SK-N-SH (cell line): ENCODE measurements at regions not wholly inside any gene's neighbourhood (a gene's known extent, or its start where the extent isn't known, plus 50 kb on each side); places are given as distances from the start of the nearest gene placed in this dataset.

Source experiments
- CTCF ChIA-PET: fragments of 300-600, 350-600 bp; formaldehyde crosslinking; extraction: SDS; loops from one replicate; lab custom pipeline; 2021; lab: Yijun Ruan, JAX
- POLR2A ChIA-PET: fragments of 350-600 bp; sonication (Branson Sonifier 250); formaldehyde crosslinking; extraction: SDS; loops from one replicate; lab custom pipeline; 2020; ENCODE audit warnings: antibody characterized with exemption, inconsistent platforms; lab: Yijun Ruan, JAX
- DNase-seq: peaks from one replicate; pipeline ENCODE4 v3.0.0; 2012
- H2AFZ ChIP-seq: fragments of 200-600 bp; sonication (generic); 2 replicates; pipeline ENCODE4 v1.8.1; 2016; ENCODE audit warnings: antibody characterized with exemption, mild to moderate bottlenecking, low read depth
- H3F3A ChIP-seq: fragments of 200-600 bp; sonication (generic); replicated peaks from 2 replicates; pipeline ENCODE3; 2016; ENCODE audit warnings: antibody characterized with exemption, mild to moderate bottlenecking; ENCODE audit not compliant: insufficient read depth
- H3K27ac ChIP-seq, 2 experiments: fragments of 200-500 bp in 1 of 2; fragments of 200-600 bp in 1 of 2; sonication (Bioruptor generic) in 1 of 2; sonication (generic), shearing (Covaris generic) in 1 of 2; 2 replicates each; pipeline versions ENCODE4 v1.5.1 to v1.6.1; 2014 to 2016; ENCODE audit warnings: low read depth in 2 of 2, inconsistent platforms in 1 of 2, low read length in 1 of 2, mild to moderate bottlenecking in 1 of 2, mixed read lengths in 1 of 2
- H3K27me3 ChIP-seq: fragments of 200-600 bp; sonication (generic), shearing (Covaris generic); 2 replicates; pipeline ENCODE4 v1.6.1; 2016; ENCODE audit warnings: mixed run types; ENCODE audit not compliant: insufficient read depth
- H3K36me3 ChIP-seq, 2 experiments: fragments of 200-500 bp in 1 of 2; fragments of 200-600 bp in 1 of 2; sonication (Bioruptor generic) in 1 of 2; sonication (generic) in 1 of 2; replicated peaks in 1 of 2; 2 replicates each; pipeline versions ENCODE3 to v1.5.1; 2014 to 2016; ENCODE audit warnings: low read length in 1 of 2, mild to moderate bottlenecking in 1 of 2; ENCODE audit not compliant: insufficient read depth in 2 of 2, control insufficient read depth in 1 of 2
- H3K4me1 ChIP-seq, 2 experiments: fragments of 200-500 bp in 1 of 2; fragments of 200-600 bp in 1 of 2; sonication (Bioruptor generic) in 1 of 2; sonication (generic), shearing (Covaris generic) in 1 of 2; 2 replicates each; pipeline versions ENCODE4 v1.5.1 to v1.6.1; 2014 to 2016; ENCODE audit warnings: low read depth in 1 of 2, low read length in 1 of 2, mixed run types in 1 of 2; ENCODE audit not compliant: insufficient read depth in 2 of 2, control insufficient read depth in 1 of 2
- H3K4me2 ChIP-seq: fragments of 200-600 bp; sonication (generic), shearing (Covaris generic); 2 replicates; pipeline ENCODE4 v1.6.1; 2017; ENCODE audit warnings: mixed run types
- H3K4me3 ChIP-seq, 2 experiments: fragments of 200-500 bp in 1 of 2; fragments of 200-600 bp in 1 of 2; sonication (Bioruptor generic) in 1 of 2; sonication (generic), shearing (Covaris generic) in 1 of 2; 2 replicates each; pipeline versions ENCODE4 v1.5.1 to v1.8.1; 2014 to 2016; ENCODE audit warnings: low read depth in 2 of 2, inconsistent platforms in 1 of 2, low read length in 1 of 2, mild to moderate bottlenecking in 1 of 2, mixed read lengths in 1 of 2, moderate library complexity in 1 of 2
- H3K79me2 ChIP-seq: fragments of 200-600 bp; sonication (generic); 2 replicates; pipeline ENCODE4 v1.8.1; 2017; ENCODE audit warnings: mild to moderate bottlenecking; ENCODE audit not compliant: insufficient read depth
- H3K9ac ChIP-seq: fragments of 200-600 bp; sonication (generic); 2 replicates; pipeline ENCODE4 v1.6.1; 2017; ENCODE audit warnings: mixed run types
- H3K9me2 ChIP-seq: fragments of 200-600 bp; sonication (generic); 2 replicates; pipeline ENCODE4 v1.6.1; 2017; ENCODE audit warnings: mixed run types
- H3K9me3 ChIP-seq: fragments of 200-600 bp; sonication (generic); 2 replicates; pipeline ENCODE4 v1.6.1; 2017; ENCODE audit warnings: mixed run types, mild to moderate bottlenecking, moderate library complexity
- H4K20me1 ChIP-seq: fragments of 200-600 bp; sonication (generic); 2 replicates; pipeline ENCODE4 v1.6.1; 2017; ENCODE audit warnings: mild to moderate bottlenecking, mixed run types; ENCODE audit not compliant: insufficient read depth
- ELF1 ChIP-seq: IDR thresholded peaks from 2 replicates; pipeline ENCODE4 v1.4.0; 2012
- FOSL2 ChIP-seq: IDR thresholded peaks from 2 replicates; pipeline ENCODE4 v1.4.0; 2012; ENCODE audit warnings: low read depth, mild to moderate bottlenecking, moderate library complexity, borderline replicate concordance
- FOXJ3 ChIP-seq: sonication (generic); formaldehyde crosslinking; IDR thresholded peaks from 2 replicates; pipeline ENCODE4 v1.5.1; 2020; ENCODE audit warnings: mild to moderate bottlenecking, missing genetic modification reagents
- FOXM1 ChIP-seq: IDR thresholded peaks from 2 replicates; pipeline ENCODE4 v1.4.0; 2012; ENCODE audit warnings: low read depth, mild to moderate bottlenecking
- GATA2 ChIP-seq: sonication (generic); formaldehyde crosslinking; IDR thresholded peaks from 2 replicates; pipeline ENCODE4 v1.5.0; 2020; ENCODE audit warnings: mild to moderate bottlenecking, missing genetic modification reagents
- MEF2A ChIP-seq: IDR thresholded peaks from 2 replicates; pipeline ENCODE4 v1.4.0; 2012; ENCODE audit warnings: low read depth, borderline replicate concordance
- MXI1 ChIP-seq: IDR thresholded peaks from 2 replicates; pipeline ENCODE4 v1.6.1; 2012; ENCODE audit warnings: mild to moderate bottlenecking, low read depth, low read length, improper control_type of control experiment
- NFIC ChIP-seq: IDR thresholded peaks from 2 replicates; pipeline ENCODE4 v1.4.0; 2012; ENCODE audit warnings: borderline replicate concordance
- RAD21 ChIP-seq: IDR thresholded peaks from 2 replicates; pipeline ENCODE4 v1.6.1; 2012; ENCODE audit warnings: mild to moderate bottlenecking, low read length
- RCOR1 ChIP-seq: fragments of 150-350 bp; IDR thresholded peaks from 2 replicates; pipeline ENCODE4 v1.6.1; 2017; ENCODE audit warnings: antibody characterized with exemption, low read length
- SMC3 ChIP-seq: IDR thresholded peaks from 2 replicates; pipeline ENCODE4 v1.6.1; 2012; ENCODE audit warnings: low read depth, low read length, improper control_type of control experiment
- TAF1 ChIP-seq: IDR thresholded peaks from 2 replicates; pipeline ENCODE4 v1.6.1; 2012; ENCODE audit warnings: low read depth, mild to moderate bottlenecking, low read length, moderate library complexity, borderline replicate concordance
- YY1 ChIP-seq: IDR thresholded peaks from 2 replicates; pipeline ENCODE4 v1.4.0; 2012; ENCODE audit warnings: low read depth, mild to moderate bottlenecking
- WGBS: methylation state at CpG from one replicate; pipeline ENCODE4 v1.1.6; 2017; ENCODE audit warnings: low lambda C conversion rate; 5-methylcytosine and 5-hydroxymethylcytosine counted together
- TF ChIP-seq, protein P1 (sequence below): fragments of 150-350 bp; IDR thresholded peaks from 2 replicates; pipeline ENCODE4 v1.6.1; 2016; ENCODE audit warnings: mild to moderate bottlenecking, low read depth, low read length
- TF ChIP-seq, protein P2 (sequence below): IDR thresholded peaks from 2 replicates; pipeline ENCODE4 v1.4.0; 2012; ENCODE audit warnings: low read depth
- TF ChIP-seq, protein P3 (sequence below): IDR thresholded peaks from 2 replicates; pipeline ENCODE4 v1.6.1; 2012; ENCODE audit warnings: mild to moderate bottlenecking, low read depth, low read length, moderate library complexity
- TF ChIP-seq, protein P4 (sequence below): IDR thresholded peaks from 2 replicates; pipeline ENCODE4 v1.4.0; 2012; ENCODE audit warnings: low read depth, borderline replicate concordance
- TF ChIP-seq, protein P5 (sequence below): fragments of 150-350 bp; IDR thresholded peaks from 2 replicates; pipeline ENCODE4 v1.6.1; 2017; ENCODE audit warnings: antibody characterized with exemption, low read length, low read depth, borderline replicate concordance

- TF ChIP-seq, protein P1, sequence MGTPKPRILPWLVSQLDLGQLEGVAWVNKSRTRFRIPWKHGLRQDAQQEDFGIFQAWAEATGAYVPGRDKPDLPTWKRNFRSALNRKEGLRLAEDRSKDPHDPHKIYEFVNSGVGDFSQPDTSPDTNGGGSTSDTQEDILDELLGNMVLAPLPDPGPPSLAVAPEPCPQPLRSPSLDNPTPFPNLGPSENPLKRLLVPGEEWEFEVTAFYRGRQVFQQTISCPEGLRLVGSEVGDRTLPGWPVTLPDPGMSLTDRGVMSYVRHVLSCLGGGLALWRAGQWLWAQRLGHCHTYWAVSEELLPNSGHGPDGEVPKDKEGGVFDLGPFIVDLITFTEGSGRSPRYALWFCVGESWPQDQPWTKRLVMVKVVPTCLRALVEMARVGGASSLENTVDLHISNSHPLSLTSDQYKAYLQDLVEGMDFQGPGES = no peak
- TF ChIP-seq, protein P2, sequence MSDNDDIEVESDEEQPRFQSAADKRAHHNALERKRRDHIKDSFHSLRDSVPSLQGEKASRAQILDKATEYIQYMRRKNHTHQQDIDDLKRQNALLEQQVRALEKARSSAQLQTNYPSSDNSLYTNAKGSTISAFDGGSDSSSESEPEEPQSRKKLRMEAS = no peak
- TF ChIP-seq YY1 = no peak
- TF ChIP-seq, protein P3, sequence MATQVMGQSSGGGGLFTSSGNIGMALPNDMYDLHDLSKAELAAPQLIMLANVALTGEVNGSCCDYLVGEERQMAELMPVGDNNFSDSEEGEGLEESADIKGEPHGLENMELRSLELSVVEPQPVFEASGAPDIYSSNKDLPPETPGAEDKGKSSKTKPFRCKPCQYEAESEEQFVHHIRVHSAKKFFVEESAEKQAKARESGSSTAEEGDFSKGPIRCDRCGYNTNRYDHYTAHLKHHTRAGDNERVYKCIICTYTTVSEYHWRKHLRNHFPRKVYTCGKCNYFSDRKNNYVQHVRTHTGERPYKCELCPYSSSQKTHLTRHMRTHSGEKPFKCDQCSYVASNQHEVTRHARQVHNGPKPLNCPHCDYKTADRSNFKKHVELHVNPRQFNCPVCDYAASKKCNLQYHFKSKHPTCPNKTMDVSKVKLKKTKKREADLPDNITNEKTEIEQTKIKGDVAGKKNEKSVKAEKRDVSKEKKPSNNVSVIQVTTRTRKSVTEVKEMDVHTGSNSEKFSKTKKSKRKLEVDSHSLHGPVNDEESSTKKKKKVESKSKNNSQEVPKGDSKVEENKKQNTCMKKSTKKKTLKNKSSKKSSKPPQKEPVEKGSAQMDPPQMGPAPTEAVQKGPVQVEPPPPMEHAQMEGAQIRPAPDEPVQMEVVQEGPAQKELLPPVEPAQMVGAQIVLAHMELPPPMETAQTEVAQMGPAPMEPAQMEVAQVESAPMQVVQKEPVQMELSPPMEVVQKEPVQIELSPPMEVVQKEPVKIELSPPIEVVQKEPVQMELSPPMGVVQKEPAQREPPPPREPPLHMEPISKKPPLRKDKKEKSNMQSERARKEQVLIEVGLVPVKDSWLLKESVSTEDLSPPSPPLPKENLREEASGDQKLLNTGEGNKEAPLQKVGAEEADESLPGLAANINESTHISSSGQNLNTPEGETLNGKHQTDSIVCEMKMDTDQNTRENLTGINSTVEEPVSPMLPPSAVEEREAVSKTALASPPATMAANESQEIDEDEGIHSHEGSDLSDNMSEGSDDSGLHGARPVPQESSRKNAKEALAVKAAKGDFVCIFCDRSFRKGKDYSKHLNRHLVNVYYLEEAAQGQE = no peak
- no peak for TF ChIP-seq FOSL2
- TF ChIP-seq FOXM1 = no peak
- no peak for TF ChIP-seq MEF2A
- TF ChIP-seq, protein P4, sequence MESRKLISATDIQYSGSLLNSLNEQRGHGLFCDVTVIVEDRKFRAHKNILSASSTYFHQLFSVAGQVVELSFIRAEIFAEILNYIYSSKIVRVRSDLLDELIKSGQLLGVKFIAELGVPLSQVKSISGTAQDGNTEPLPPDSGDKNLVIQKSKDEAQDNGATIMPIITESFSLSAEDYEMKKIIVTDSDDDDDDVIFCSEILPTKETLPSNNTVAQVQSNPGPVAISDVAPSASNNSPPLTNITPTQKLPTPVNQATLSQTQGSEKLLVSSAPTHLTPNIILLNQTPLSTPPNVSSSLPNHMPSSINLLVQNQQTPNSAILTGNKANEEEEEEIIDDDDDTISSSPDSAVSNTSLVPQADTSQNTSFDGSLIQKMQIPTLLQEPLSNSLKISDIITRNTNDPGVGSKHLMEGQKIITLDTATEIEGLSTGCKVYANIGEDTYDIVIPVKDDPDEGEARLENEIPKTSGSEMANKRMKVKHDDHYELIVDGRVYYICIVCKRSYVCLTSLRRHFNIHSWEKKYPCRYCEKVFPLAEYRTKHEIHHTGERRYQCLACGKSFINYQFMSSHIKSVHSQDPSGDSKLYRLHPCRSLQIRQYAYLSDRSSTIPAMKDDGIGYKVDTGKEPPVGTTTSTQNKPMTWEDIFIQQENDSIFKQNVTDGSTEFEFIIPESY = no peak
- TF ChIP-seq MXI1 = no peak
- no peak for TF ChIP-seq SMC3
- TF ChIP-seq, protein P5, sequence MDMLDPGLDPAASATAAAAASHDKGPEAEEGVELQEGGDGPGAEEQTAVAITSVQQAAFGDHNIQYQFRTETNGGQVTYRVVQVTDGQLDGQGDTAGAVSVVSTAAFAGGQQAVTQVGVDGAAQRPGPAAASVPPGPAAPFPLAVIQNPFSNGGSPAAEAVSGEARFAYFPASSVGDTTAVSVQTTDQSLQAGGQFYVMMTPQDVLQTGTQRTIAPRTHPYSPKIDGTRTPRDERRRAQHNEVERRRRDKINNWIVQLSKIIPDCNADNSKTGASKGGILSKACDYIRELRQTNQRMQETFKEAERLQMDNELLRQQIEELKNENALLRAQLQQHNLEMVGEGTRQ = no peak
- TF ChIP-seq NFIC = no peak
- no peak for TF ChIP-seq FOXJ3
- TF ChIP-seq GATA2 (CRISPR knock-in tag) = no peak
- no peak for TF ChIP-seq RCOR1
- TF ChIP-seq ELF1 = no peak
- no peak for TF ChIP-seq RAD21
- no peak for TF ChIP-seq TAF1
- Histone ChIP-seq H2AFZ (no peak overlapping the region), H4K20me1 (no peaks in the 10 kb centered on the region), H3K9ac (no peak overlapping the region), H3K9me2 (no peaks in the 10 kb centered on the region), H3K4me1 (no peaks in the 10 kb centered on the region), H3K27ac (no peak overlapping the region), H3K79me2 (no peaks in the 10 kb centered on the region), H3K4me3 (no peak overlapping the region), H3K36me3 (no peaks in the 10 kb centered on the region), H3F3A (no peaks in the 10 kb centered on the region), H3K9me3 (no peaks in the 10 kb centered on the region), H3K4me2 (no peak overlapping the region), H3K27me3 (no peaks in the 10 kb centered on the region)
- 59% methylated on average over 2 of the region's 2 CpGs for WGBS
- ChIA-PET CTCF (no interaction called here), POLR2A (no interaction called here)
- DNase-seq = no peak
Measured at GRCh38 chr1:81287411-81288080, 513.2 kb upstream of the ADGRL2 start.
